Keratinocyte (primary cell): ENCODE measurements at regions not wholly inside any gene's neighbourhood (a gene's known extent, or its start where the extent isn't known, plus 50 kb on each side); places are given as distances from the start of the nearest gene placed in this dataset.

ENCODE experiments used
- DNase-seq: peaks from one replicate; pipeline ENCODE4 v3.0.0-alpha.2; 2011; ENCODE audit warnings: low read depth, missing footprints, low spot score
- FAIRE-seq: peaks from 2 replicates; lab custom pipeline; 2011; peaks lifted over from hg19 to GRCh38; lab: Jason Lieb, UNC
- H2AFZ ChIP-seq: 2 replicates; pipeline ENCODE4 v1.6.0; 2012; ENCODE audit warnings: low read length, control low read depth, inconsistent platforms; ENCODE audit not compliant: control insufficient read depth
- H3K27ac ChIP-seq: 2 replicates; pipeline ENCODE4 v1.5.1; 2011; ENCODE audit warnings: low read length; ENCODE audit not compliant: control insufficient read depth, insufficient read depth
- H3K27me3 ChIP-seq: 3 replicates; pipeline ENCODE4 v1.6.0; 2011; ENCODE audit warnings: low read length; ENCODE audit not compliant: control insufficient read depth, insufficient read depth; ENCODE audit errors: extremely low read depth
- H3K36me3 ChIP-seq, 2 experiments: 2 replicates in 1 of 2; 3 replicates in 1 of 2; pipeline ENCODE4 v1.5.1; 2011; ENCODE audit warnings: low read length in 2 of 2, mild to moderate bottlenecking in 1 of 2; ENCODE audit not compliant: control insufficient read depth in 2 of 2, insufficient read depth in 2 of 2; ENCODE audit errors: extremely low read depth in 1 of 2
- H3K4me1 ChIP-seq: 3 replicates; pipeline ENCODE4 v1.5.1; 2011; ENCODE audit warnings: low read length; ENCODE audit not compliant: control insufficient read depth, insufficient read depth; ENCODE audit errors: extremely low read depth
- H3K4me2 ChIP-seq: 3 replicates; pipeline ENCODE4 v1.6.0; 2011; ENCODE audit warnings: low read depth, low read length; ENCODE audit not compliant: control insufficient read depth, insufficient read depth; ENCODE audit errors: extremely low read depth
- H3K4me3 ChIP-seq, 3 experiments: fragments of 200-600 bp in 1 of 3; sonication (generic) in 1 of 3; 2 replicates in 2 of 3; 3 replicates in 1 of 3; pipeline ENCODE4 v1.5.1; 2011 to 2016; ENCODE audit warnings: low read length in 3 of 3, mild to moderate bottlenecking in 3 of 3, control low read depth in 2 of 3, inconsistent platforms in 1 of 3, low read depth in 1 of 3, mixed read lengths in 1 of 3, mixed run types in 1 of 3, moderate library complexity in 1 of 3; ENCODE audit not compliant: control insufficient read depth in 2 of 3, insufficient read depth in 2 of 3; ENCODE audit errors: extremely low read depth in 1 of 3
- H3K79me2 ChIP-seq: 2 replicates; pipeline ENCODE4 v1.6.0; 2012; ENCODE audit warnings: low read length; ENCODE audit not compliant: control insufficient read depth, insufficient read depth
- H3K9ac ChIP-seq: 3 replicates; pipeline ENCODE4 v1.6.0; 2011; ENCODE audit warnings: low read length; ENCODE audit not compliant: control insufficient read depth, insufficient read depth; ENCODE audit errors: extremely low read depth
- H3K9me1 ChIP-seq: 3 replicates; pipeline ENCODE4 v1.6.0; 2011; ENCODE audit warnings: low read length; ENCODE audit not compliant: control insufficient read depth, insufficient read depth; ENCODE audit errors: extremely low read depth
- H3K9me3 ChIP-seq: 2 replicates; pipeline ENCODE4 v1.5.1; 2012; ENCODE audit warnings: low read depth, low read length; ENCODE audit not compliant: control insufficient read depth
- H4K20me1 ChIP-seq: 3 replicates; pipeline ENCODE4 v1.6.0; 2011; ENCODE audit warnings: low read length; ENCODE audit not compliant: control insufficient read depth, insufficient read depth; ENCODE audit errors: extremely low read depth
- CTCF ChIP-seq, 3 experiments: IDR thresholded peaks in 1 of 3; conservative IDR thresholded peaks in 1 of 3; optimal IDR thresholded peaks in 1 of 3; 2 replicates in 2 of 3; 3 replicates in 1 of 3; pipeline versions ENCODE3 to v1.5.1; 2011; ENCODE audit warnings: low read length in 3 of 3, mild to moderate bottlenecking in 3 of 3, moderate library complexity in 2 of 3, control low read depth in 1 of 3, inconsistent platforms in 1 of 3; ENCODE audit not compliant: insufficient read depth in 2 of 3; ENCODE audit errors: extremely low read depth in 1 of 3
- EZH2 ChIP-seq: IDR thresholded peaks from one replicate; pipeline ENCODE4 v1.6.1; 2012; ENCODE audit warnings: inconsistent platforms, mild to moderate bottlenecking, low read length, moderate library complexity
- dilution Hi-C: fragments of 300-500 bp; cut with MboI; formaldehyde crosslinking; loops from one replicate; pipeline ENCODE4 v1.7.0; 2020; ENCODE audit warnings: low sequenced_read_pairs; ENCODE audit not compliant: extremely low pct_ligation_motif_present

- H3K27ac ChIP-seq: no peak overlapping the region
- no peak for FAIRE-seq
- no peaks in the 10 kb centered on the region for H3K9me1 ChIP-seq
- DNase-seq: no peak
- dilution Hi-C loops: no loop called here
- no peaks in the 10 kb centered on the region for H4K20me1 ChIP-seq
- no peak overlapping the region for H3K4me3 ChIP-seq
- H3K4me2 ChIP-seq: no peak overlapping the region
- no peaks in the 10 kb centered on the region for H3K27me3 ChIP-seq
- no peak overlapping the region for H3K9ac ChIP-seq
- TF ChIP-seq CTCF (optimal IDR thresholded peaks at IDR 0.05 in 1 of 3, IDR thresholded peaks at IDR 0.05 in 1 of 3, conservative IDR thresholded peaks at IDR 0.05 in 1 of 3; ENCODE audit: extremely low read depth in 1 of 3, insufficient read depth in 2 of 3, low read length in 3 of 3) (no peak), EZH2 (no peak)
- no peaks in the 10 kb centered on the region for H3K9me3 ChIP-seq
- no peaks in the 10 kb centered on the region for H3K36me3 ChIP-seq
- no peaks in the 10 kb centered on the region for H3K79me2 ChIP-seq
- no peak overlapping the region for H2AFZ ChIP-seq
- H3K4me1 ChIP-seq: no peaks in the 10 kb centered on the region
These were observed 241.5 kb upstream of the SP8 start for GRCh38 chr7:21028186-21028585.

GRCh38 chr7:21028599-21028998 is 241.9 kb upstream of the SP8 start:
- no peak overlapping the region for H3K27ac ChIP-seq
- H3K27me3 ChIP-seq: no peaks in the 10 kb centered on the region
- H3K9ac ChIP-seq: no peak overlapping the region
- FAIRE-seq (no peak), DNase-seq (no peak)
- H3K4me2 ChIP-seq: no peak overlapping the region
- no peaks in the 10 kb centered on the region for H3K79me2 ChIP-seq
- H3K4me3 ChIP-seq: no peak overlapping the region
- no peaks in the 10 kb centered on the region for H3K36me3 ChIP-seq
- TF ChIP-seq EZH2 (no peak), CTCF (optimal IDR thresholded peaks at IDR 0.05 in 1 of 3, IDR thresholded peaks at IDR 0.05 in 1 of 3, conservative IDR thresholded peaks at IDR 0.05 in 1 of 3; ENCODE audit: extremely low read depth in 1 of 3, insufficient read depth in 2 of 3, low read length in 3 of 3) (no peak)
- H2AFZ ChIP-seq: no peak overlapping the region
- H3K4me1 ChIP-seq: no peaks in the 10 kb centered on the region
- no peaks in the 10 kb centered on the region for H3K9me1 ChIP-seq
- no peaks in the 10 kb centered on the region for H3K9me3 ChIP-seq
- dilution Hi-C loops: no loop called here
- H4K20me1 ChIP-seq: no peaks in the 10 kb centered on the region
